Kidney (tissue), 13 donors: ENCODE measurements at regions not wholly inside any gene's neighbourhood (a gene's known extent, or its start where the extent isn't known, plus 50 kb on each side); places are given as distances from the start of the nearest gene placed in this dataset.

Experiments
- DNase-seq, 5 donors: peaks; one replicate each; pipeline ENCODE4 v3.0.0-alpha.2; 2013 to 2020
- FAIRE-seq: peaks from 2 replicates; lab custom pipeline; 2012; peaks lifted over from hg19 to GRCh38; lab: Jason Lieb, UNC
- H3K27ac ChIP-seq, 2 donors: one replicate each; pipeline ENCODE4 v1.7.0; 2013; ENCODE audit warnings: low read depth in 2 of 2, low read length in 2 of 2, inconsistent platforms in 1 of 2
- H3K27me3 ChIP-seq: one replicate; pipeline ENCODE4 v1.7.1; 2013; ENCODE audit warnings: low read length, inconsistent platforms; ENCODE audit not compliant: control insufficient read depth, insufficient read depth
- H3K36me3 ChIP-seq, 3 donors: one replicate each; pipeline versions ENCODE4 v1.7.0 to v1.7.1; 2013; ENCODE audit warnings: low read length in 3 of 3, control low read depth in 1 of 3, inconsistent platforms in 1 of 3; ENCODE audit not compliant: insufficient read depth in 3 of 3, control insufficient read depth in 2 of 3
- H3K4me1 ChIP-seq, 3 donors: one replicate each; pipeline versions ENCODE4 v1.7.0 to v1.7.1; 2013; ENCODE audit warnings: low read length in 3 of 3, inconsistent platforms in 1 of 3, low read depth in 1 of 3; ENCODE audit not compliant: control insufficient read depth in 2 of 3, insufficient read depth in 2 of 3
- H3K4me3 ChIP-seq, 3 donors: one replicate each; pipeline versions ENCODE4 v1.7.0 to v1.8.1; 2013; ENCODE audit warnings: low read length in 3 of 3, control low read depth in 1 of 3, inconsistent platforms in 1 of 3
- H3K9ac ChIP-seq, 3 donors: one replicate each; pipeline versions ENCODE4 v1.7.0 to v1.7.1; 2013; ENCODE audit warnings: low read length in 3 of 3, control low read depth in 1 of 3, inconsistent platforms in 1 of 3
- H3K9me3 ChIP-seq, 3 donors: one replicate each; pipeline versions ENCODE4 v1.7.0 to v1.7.1; 2013; ENCODE audit warnings: low read length in 3 of 3, control low read depth in 1 of 3, inconsistent platforms in 1 of 3; ENCODE audit not compliant: control insufficient read depth in 2 of 3, insufficient read depth in 1 of 3
- CTCF ChIP-seq: IDR thresholded peaks from 3 replicates; pipeline ENCODE4 v1.5.1; 2012; ENCODE audit warnings: mild to moderate bottlenecking, moderate library complexity, borderline replicate concordance; ENCODE audit not compliant: insufficient read depth; ENCODE audit errors: extremely low read depth
- intact Hi-C: fragments of 100-400 bp; cut with DNase I; formaldehyde crosslinking; loops from one replicate; pipeline ENCODE4 v1.11.1; 2022
- donor health status: control.
- donor health status: control.
- donor health status: control.
- donor health status: control.
- donor health status: control.
- donor health status: DM: yes; HTN: yes; CAD: no.
- donor health status: Normal renal cell carcinoma (clear cell type).

GRCh38 chr11:127369356-127369755, 368.8 kb upstream of the KIRREL3 start:
- peak in 4 of 5 donors; percentile 40 to 60 (median 44) for DNase-seq
- no peak overlapping the region for H3K4me3 ChIP-seq
- no peaks in the 10 kb centered on the region for H3K27me3 ChIP-seq
- TF ChIP-seq CTCF = no peak
- no peaks in the 10 kb centered on the region for H3K9me3 ChIP-seq
- FAIRE-seq = no peak
- intact Hi-C loops = no loop called here
- no peaks in the 10 kb centered on the region for H3K36me3 ChIP-seq
- H3K4me1 ChIP-seq = no peaks in the 10 kb centered on the region
- no peak overlapping the region for H3K9ac ChIP-seq
- H3K27ac ChIP-seq = no peak overlapping the region

GRCh38 chr11:127362754-127363308, 362.3 kb upstream of the KIRREL3 start:
- no peak overlapping the region for H3K4me3 ChIP-seq
- H3K9ac ChIP-seq = no peak overlapping the region
- no peak for DNase-seq
- H3K27ac ChIP-seq = no peak overlapping the region
- no peak for TF ChIP-seq CTCF
- no peaks in the 10 kb centered on the region for H3K4me1 ChIP-seq
- no peaks in the 10 kb centered on the region for H3K27me3 ChIP-seq
- no peaks in the 10 kb centered on the region for H3K36me3 ChIP-seq
- intact Hi-C loops = no loop called here
- FAIRE-seq = no peak
- H3K9me3 ChIP-seq = no peaks in the 10 kb centered on the region

- TF ChIP-seq CTCF = no peak
- H3K4me3 ChIP-seq = no peak overlapping the region
- no peaks in the 10 kb centered on the region for H3K9me3 ChIP-seq
- FAIRE-seq (no peak), DNase-seq (no peak)
- no peak overlapping the region for H3K27ac ChIP-seq
- no peak overlapping the region for H3K9ac ChIP-seq
- no peaks in the 10 kb centered on the region for H3K27me3 ChIP-seq
- no peaks in the 10 kb centered on the region for H3K36me3 ChIP-seq
- intact Hi-C loops = no loop called here
- H3K4me1 ChIP-seq = no peaks in the 10 kb centered on the region
These were observed 357.6 kb upstream of the KIRREL3 start for GRCh38 chr11:127358160-127358559.

GRCh38 chr11:127350476-127350875, 349.9 kb upstream of the KIRREL3 start:
- no peaks in the 10 kb centered on the region for H3K4me1 ChIP-seq
- H3K9ac ChIP-seq = no peak overlapping the region
- no peak for FAIRE-seq
- intact Hi-C loops = no loop called here
- no peaks in the 10 kb centered on the region for H3K27me3 ChIP-seq
- TF ChIP-seq CTCF = no peak
- DNase-seq = no peak
- no peaks in the 10 kb centered on the region for H3K36me3 ChIP-seq
- no peak overlapping the region for H3K27ac ChIP-seq
- no peaks in the 10 kb centered on the region for H3K9me3 ChIP-seq
- no peak overlapping the region for H3K4me3 ChIP-seq
